PFSK-1 (cell line): ENCODE measurements at regions not wholly inside any gene's neighbourhood (a gene's known extent, or its start where the extent isn't known, plus 50 kb on each side); places are given as distances from the start of the nearest gene placed in this dataset.

Source experiments
- POLR2AphosphoS5 ChIP-seq: IDR thresholded peaks from 2 replicates; pipeline ENCODE4 v1.6.1; 2012; ENCODE audit warnings: low read depth, mild to moderate bottlenecking, control low read depth, low read length, moderate library complexity
- SIN3A ChIP-seq: IDR thresholded peaks from 2 replicates; pipeline ENCODE4 v1.6.1; 2012; ENCODE audit warnings: mild to moderate bottlenecking, low read length, moderate library complexity, borderline replicate concordance; ENCODE audit not compliant: insufficient read depth
- TAF1 ChIP-seq: IDR thresholded peaks from 2 replicates; pipeline ENCODE4 v1.6.1; 2012; ENCODE audit warnings: low read length, control low read depth, borderline replicate concordance; ENCODE audit not compliant: insufficient read depth
- TF ChIP-seq, protein P1 (sequence below), 2 experiments: IDR thresholded peaks; 2 replicates each; pipeline versions ENCODE4 v1.6.1 to v1.8.0; 2011 to 2012; ENCODE audit warnings: low read depth in 2 of 2, low read length in 2 of 2, control low read depth in 1 of 2, inconsistent platforms in 1 of 2, mild to moderate bottlenecking in 1 of 2, moderate library complexity in 1 of 2; ENCODE audit not compliant: insufficient read depth in 1 of 2

DNA sequence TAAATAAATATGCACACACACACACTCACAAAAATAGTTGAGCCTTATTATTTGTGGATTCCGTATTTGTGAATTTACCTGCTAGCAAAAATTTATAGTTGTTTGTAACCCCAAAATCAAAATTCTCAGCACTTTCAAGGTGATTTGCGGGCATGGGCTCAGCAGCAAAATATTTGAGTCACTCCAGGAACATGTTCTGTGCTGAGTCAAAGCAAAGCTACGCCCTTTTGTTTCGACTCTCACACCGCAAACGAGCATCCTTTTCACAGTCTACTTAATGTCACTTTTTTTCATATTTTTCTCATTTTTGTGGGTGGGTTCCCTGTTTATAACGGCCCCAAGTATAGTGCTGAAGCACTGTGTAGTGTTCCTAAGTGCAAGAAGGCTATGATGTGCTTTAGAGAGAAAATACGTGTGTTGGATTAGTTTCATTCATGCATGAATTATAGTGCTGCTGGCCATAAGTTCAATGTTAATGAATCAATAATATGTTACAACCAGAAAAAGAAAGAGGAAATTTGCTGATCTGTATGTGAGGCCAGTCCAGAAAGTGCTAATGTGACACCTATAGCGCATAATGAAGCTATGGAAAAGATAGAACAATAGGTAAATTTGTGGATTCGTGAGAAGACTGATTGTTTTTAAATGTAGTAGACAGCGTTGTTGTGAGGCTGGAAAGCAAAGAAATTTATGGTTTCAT, 723.2 kb upstream of the AGA start:
- TF ChIP-seq, protein P1, sequence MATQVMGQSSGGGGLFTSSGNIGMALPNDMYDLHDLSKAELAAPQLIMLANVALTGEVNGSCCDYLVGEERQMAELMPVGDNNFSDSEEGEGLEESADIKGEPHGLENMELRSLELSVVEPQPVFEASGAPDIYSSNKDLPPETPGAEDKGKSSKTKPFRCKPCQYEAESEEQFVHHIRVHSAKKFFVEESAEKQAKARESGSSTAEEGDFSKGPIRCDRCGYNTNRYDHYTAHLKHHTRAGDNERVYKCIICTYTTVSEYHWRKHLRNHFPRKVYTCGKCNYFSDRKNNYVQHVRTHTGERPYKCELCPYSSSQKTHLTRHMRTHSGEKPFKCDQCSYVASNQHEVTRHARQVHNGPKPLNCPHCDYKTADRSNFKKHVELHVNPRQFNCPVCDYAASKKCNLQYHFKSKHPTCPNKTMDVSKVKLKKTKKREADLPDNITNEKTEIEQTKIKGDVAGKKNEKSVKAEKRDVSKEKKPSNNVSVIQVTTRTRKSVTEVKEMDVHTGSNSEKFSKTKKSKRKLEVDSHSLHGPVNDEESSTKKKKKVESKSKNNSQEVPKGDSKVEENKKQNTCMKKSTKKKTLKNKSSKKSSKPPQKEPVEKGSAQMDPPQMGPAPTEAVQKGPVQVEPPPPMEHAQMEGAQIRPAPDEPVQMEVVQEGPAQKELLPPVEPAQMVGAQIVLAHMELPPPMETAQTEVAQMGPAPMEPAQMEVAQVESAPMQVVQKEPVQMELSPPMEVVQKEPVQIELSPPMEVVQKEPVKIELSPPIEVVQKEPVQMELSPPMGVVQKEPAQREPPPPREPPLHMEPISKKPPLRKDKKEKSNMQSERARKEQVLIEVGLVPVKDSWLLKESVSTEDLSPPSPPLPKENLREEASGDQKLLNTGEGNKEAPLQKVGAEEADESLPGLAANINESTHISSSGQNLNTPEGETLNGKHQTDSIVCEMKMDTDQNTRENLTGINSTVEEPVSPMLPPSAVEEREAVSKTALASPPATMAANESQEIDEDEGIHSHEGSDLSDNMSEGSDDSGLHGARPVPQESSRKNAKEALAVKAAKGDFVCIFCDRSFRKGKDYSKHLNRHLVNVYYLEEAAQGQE (IDR thresholded peaks at IDR 0.05; ENCODE audit: insufficient read depth in 1 of 2, low read depth in 2 of 2, low read length in 2 of 2), result no peak
- no peak for TF ChIP-seq POLR2AphosphoS5
- no peak for TF ChIP-seq SIN3A
- no peak for TF ChIP-seq TAF1
